ENCODE measurements at regions not wholly inside any gene's neighbourhood (a gene's known extent, or its start where the extent isn't known, plus 50 kb on each side); places are given as distances from the start of the nearest gene placed in this dataset.

GRCh38 chr6:86535100-86535499 lies 402.2 kb upstream of the HTR1E start:
- no peak overlapping the region for H3K27ac ChIP-seq

GRCh38 chr6:86529635-86530034 lies 407.7 kb upstream of the HTR1E start:
- Histone ChIP-seq H3K27me3 (ENCODE audit: insufficient read depth, low read depth, severe bottlenecking) (peaks cover 3% of the 10 kb centered on the region), H3K36me3 (no peaks in the 10 kb centered on the region), H3K9me3 (ENCODE audit: severe bottlenecking) (no peaks in the 10 kb centered on the region), H3K27ac (no peak overlapping the region), H3K4me3 (ENCODE audit: low read depth, low read length) (no peak overlapping the region)
- no peak for TF ChIP-seq CTCF (IDR thresholded peaks at IDR 0.05; ENCODE audit: low read depth, low read length)
- no peak for DNase-seq

More at GRCh38 chr6:86535100-86535499, 402.2 kb upstream of the HTR1E start:
- DNase-seq = no peak
- no peaks in the 10 kb centered on the region for H3K9me3 ChIP-seq (ENCODE audit: severe bottlenecking)
- peaks cover 8% of the 10 kb centered on the region for H3K27me3 ChIP-seq (ENCODE audit: insufficient read depth, low read depth, severe bottlenecking)
- no peak overlapping the region for H3K4me3 ChIP-seq (ENCODE audit: low read depth, low read length)
- no peak for TF ChIP-seq CTCF (IDR thresholded peaks at IDR 0.05; ENCODE audit: low read depth, low read length)
- H3K36me3 ChIP-seq = no peaks in the 10 kb centered on the region

GRCh38 chr6:86526238-86526637 lies 411.1 kb upstream of the HTR1E start:
- H3K27me3 ChIP-seq (ENCODE audit: insufficient read depth, low read depth, severe bottlenecking) = no peaks in the 10 kb centered on the region
- H3K9me3 ChIP-seq (ENCODE audit: severe bottlenecking) = no peaks in the 10 kb centered on the region
- DNase-seq = no peak
- no peaks in the 10 kb centered on the region for H3K36me3 ChIP-seq
- no peak overlapping the region for H3K27ac ChIP-seq
- TF ChIP-seq CTCF (IDR thresholded peaks at IDR 0.05; ENCODE audit: low read depth, low read length) = no peak
- H3K4me3 ChIP-seq (ENCODE audit: low read depth, low read length) = no peak overlapping the region

- no peak for DNase-seq
- Histone ChIP-seq H3K4me3 (ENCODE audit: low read depth, low read length) (no peak overlapping the region), H3K27me3 (ENCODE audit: insufficient read depth, low read depth, severe bottlenecking) (peaks cover 5% of the 10 kb centered on the region), H3K36me3 (no peaks in the 10 kb centered on the region), H3K9me3 (ENCODE audit: severe bottlenecking) (no peaks in the 10 kb centered on the region), H3K27ac (no peak overlapping the region)
- TF ChIP-seq CTCF (IDR thresholded peaks at IDR 0.05; ENCODE audit: low read depth, low read length) = no peak
Observed at GRCh38 chr6:86516087-86516486, 421.2 kb upstream of the HTR1E start.

GRCh38 chr6:86511962-86512361 lies 425.4 kb upstream of the HTR1E start:
- TF ChIP-seq CTCF (IDR thresholded peaks at IDR 0.05; ENCODE audit: low read depth, low read length) = no peak
- Histone ChIP-seq H3K36me3 (no peaks in the 10 kb centered on the region), H3K27ac (no peak overlapping the region), H3K4me3 (ENCODE audit: low read depth, low read length) (no peak overlapping the region), H3K27me3 (ENCODE audit: insufficient read depth, low read depth, severe bottlenecking) (peaks cover 6% of the 10 kb centered on the region), H3K9me3 (ENCODE audit: severe bottlenecking) (no peaks in the 10 kb centered on the region)
- no peak for DNase-seq

- no peak overlapping the region for H3K27ac ChIP-seq
- DNase-seq = no peak
- H3K4me3 ChIP-seq (ENCODE audit: low read depth, low read length) = no peak overlapping the region
Observed at GRCh38 chr6:86508230-86508629, 429.1 kb upstream of the HTR1E start.

More at GRCh38 chr6:86508230-86508629, 429.1 kb upstream of the HTR1E start:
- Histone ChIP-seq H3K27me3 (ENCODE audit: insufficient read depth, low read depth, severe bottlenecking) (peaks cover 29% of the 10 kb centered on the region), H3K36me3 (no peaks in the 10 kb centered on the region), H3K9me3 (ENCODE audit: severe bottlenecking) (no peaks in the 10 kb centered on the region)
- TF ChIP-seq CTCF (IDR thresholded peaks at IDR 0.05; ENCODE audit: low read depth, low read length) = no peak

Data from WERI-Rb-1 (cell line).